ENCODE measurements at regions not wholly inside any gene's neighbourhood (a gene's known extent, or its start where the extent isn't known, plus 50 kb on each side); places are given as distances from the start of the nearest gene placed in this dataset.

- DNase-seq (ENCODE audit: extremely low read depth in 1 of 11, low read depth in 9 of 11, low spot score in 4 of 11) = no peak
These were observed 53.5 kb upstream of the ACSL1 start for GRCh38 chr4:184879271-184879670.

GRCh38 chr4:184882276-184882675, 56.5 kb upstream of the ACSL1 start:
- DNase-seq (ENCODE audit: extremely low read depth in 1 of 11, low read depth in 9 of 11, low spot score in 4 of 11) = no peak

- DNase-seq (ENCODE audit: extremely low read depth in 1 of 11, low read depth in 9 of 11, low spot score in 4 of 11) = no peak
These were observed 57.3 kb upstream of the ACSL1 start for GRCh38 chr4:184883024-184883423.

DNA sequence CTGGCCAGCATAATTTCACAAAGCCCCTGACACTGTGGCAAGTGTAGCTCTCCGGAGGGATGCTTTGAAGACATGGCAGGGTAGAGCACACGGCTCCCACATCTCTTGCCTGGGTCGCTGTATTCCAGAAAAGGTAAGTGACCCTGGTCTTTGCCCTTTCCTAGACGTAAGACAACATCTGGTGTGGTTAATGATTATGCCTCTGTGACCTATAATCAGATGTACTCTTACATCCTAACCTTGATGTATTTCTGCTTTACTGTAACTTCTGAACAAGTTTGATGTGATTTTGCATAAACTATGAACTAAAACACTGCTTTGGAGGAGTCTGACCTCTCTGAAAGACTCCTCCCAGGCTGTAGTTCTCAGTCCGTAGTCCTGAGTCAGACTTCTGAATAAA, 59.1 kb upstream of the ACSL1 start:
- DNase-seq (ENCODE audit: extremely low read depth in 1 of 11, low read depth in 9 of 11, low spot score in 4 of 11) = no peak

DNA sequence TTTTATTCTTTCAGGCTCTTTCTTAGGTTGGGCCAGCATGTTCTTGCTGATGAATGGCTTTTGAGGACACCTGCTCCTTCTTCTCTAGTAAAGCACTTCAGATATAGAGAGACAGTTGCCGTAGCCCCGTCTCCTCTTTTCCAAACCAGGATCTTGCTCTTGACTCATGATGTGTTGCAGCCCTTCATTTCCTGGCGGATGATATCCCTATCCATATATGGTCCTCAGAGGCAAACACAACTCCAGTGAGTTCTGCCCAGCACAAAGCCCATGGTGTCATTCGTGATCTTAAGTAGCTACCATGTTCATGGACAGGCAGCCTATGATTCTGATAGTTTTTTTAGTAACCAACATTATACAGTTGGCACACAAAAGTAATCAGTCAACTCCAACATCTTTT, 59.8 kb upstream of the ACSL1 start:
- no peak for DNase-seq (ENCODE audit: extremely low read depth in 1 of 11, low read depth in 9 of 11, low spot score in 4 of 11)

- no peak for DNase-seq (ENCODE audit: extremely low read depth in 1 of 11, low read depth in 9 of 11, low spot score in 4 of 11)
These were observed 61.6 kb upstream of the ACSL1 start for GRCh38 chr4:184887333-184887732.

- DNase-seq (ENCODE audit: extremely low read depth in 1 of 11, low read depth in 9 of 11, low spot score in 4 of 11) = no peak
These were observed 62.2 kb upstream of the ACSL1 start for GRCh38 chr4:184887947-184888346.

GRCh38 chr4:184889666-184890335, 64.0 kb upstream of the ACSL1 start:
- no peak for DNase-seq (ENCODE audit: extremely low read depth in 1 of 11, low read depth in 9 of 11, low spot score in 4 of 11)

DNA sequence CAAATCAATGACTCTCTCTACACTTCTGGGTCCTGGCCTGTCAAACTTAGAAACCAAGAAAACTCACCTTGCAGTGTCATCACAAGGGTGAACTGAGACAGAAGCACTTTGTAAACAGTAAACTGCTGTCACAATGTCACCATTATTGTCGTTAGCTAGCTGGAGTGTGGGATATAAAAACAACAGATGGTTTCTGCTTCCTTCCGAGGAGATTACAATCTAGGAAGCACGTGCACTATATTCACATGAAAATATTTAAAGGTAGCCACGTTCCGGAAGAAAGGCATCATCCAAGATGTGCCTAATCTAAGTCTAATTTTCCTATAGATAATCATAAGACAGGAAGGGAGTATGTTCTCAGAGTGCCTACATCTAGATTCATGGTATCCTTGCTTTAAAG, 64.7 kb upstream of the ACSL1 start:
- DNase-seq (ENCODE audit: extremely low read depth in 1 of 11, low read depth in 9 of 11, low spot score in 4 of 11) = no peak

DNA sequence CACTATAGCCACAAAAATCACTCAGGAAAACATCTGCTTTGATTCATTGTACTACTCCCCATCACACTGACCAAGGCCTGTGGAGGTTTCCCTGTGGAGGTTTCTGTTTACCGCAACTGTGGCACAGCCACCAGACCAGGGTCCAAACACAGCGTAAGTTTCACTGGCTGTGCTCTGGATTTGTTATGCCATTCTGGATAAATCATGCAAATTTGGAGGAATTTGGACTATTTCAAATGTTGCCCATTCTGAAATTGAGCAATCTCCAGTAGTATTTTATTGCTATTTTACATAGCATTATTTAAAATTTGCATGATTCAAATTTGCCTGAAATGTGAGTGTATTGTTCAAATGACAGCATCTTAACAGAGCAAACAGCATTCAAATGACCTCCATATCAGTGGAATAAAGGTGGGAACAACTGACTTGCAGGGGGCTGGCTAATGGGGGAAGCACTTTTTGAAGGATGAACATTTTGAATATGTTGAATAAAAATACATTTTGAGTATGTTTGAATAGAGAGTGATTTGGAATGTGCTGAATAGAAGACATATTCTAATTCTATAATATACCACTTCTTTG, 66.1 kb upstream of the ACSL1 start:
- DNase-seq (ENCODE audit: extremely low read depth in 1 of 11, low read depth in 9 of 11, low spot score in 4 of 11) = no peak

DNA sequence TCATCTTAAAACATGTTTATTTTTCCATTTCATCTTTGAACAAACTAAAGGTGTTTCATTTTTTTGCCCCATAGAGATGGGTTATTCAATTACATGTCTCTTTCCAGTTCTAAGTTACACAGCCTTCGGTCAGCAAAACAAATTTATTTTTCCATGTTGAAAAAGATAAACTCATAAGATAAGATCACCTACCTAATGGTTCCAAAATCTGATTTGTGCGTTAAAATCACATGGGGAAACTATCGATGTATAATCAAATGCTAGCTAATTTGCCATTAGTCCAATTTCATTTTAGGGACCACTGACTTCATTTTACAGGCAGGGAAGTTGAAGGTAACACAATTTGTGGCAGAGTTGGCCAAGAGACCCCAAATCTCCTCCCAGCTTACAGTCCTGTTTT, 67.2 kb upstream of the ACSL1 start:
- no peak for DNase-seq (ENCODE audit: extremely low read depth in 1 of 11, low read depth in 9 of 11, low spot score in 4 of 11)

DNA sequence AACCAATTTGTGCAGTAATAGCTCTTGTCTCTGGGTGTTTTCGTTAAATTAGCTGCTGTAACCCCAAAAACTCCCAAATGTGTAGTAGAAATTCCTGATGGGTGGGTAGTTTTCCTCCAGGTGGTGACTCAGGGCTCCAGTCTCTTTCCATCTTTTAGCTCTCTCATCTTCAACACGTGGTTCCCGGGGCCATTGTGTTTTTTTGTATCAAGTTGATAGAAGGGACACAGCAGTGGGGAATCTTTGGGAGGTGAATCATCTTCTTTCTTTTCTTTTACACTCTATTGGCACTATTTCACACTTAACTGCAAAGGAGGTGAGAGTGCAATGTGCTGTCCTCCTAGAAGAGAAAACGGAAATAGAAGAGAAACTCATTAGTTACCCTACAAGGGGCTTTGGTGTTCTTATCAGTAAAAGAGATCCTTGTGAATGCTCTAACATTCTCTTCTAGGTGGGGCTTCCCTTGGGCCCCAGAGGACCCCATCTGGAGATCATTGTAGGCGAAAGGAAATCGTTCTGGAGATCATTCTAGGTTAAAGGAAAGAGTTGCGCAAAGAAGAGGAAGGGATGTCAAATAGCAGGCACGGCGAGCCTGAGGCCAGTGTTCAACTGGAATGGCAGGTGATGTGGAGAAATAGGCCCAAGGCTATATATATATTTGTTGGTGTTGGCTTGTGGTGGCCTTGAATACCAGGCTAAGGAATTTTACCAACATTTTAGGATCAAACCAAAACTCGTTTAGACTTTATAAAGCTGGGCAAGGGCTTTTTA, 68.2 kb upstream of the ACSL1 start:
- DNase-seq (ENCODE audit: extremely low read depth in 1 of 11, low read depth in 9 of 11, low spot score in 4 of 11) = no peak

DNA sequence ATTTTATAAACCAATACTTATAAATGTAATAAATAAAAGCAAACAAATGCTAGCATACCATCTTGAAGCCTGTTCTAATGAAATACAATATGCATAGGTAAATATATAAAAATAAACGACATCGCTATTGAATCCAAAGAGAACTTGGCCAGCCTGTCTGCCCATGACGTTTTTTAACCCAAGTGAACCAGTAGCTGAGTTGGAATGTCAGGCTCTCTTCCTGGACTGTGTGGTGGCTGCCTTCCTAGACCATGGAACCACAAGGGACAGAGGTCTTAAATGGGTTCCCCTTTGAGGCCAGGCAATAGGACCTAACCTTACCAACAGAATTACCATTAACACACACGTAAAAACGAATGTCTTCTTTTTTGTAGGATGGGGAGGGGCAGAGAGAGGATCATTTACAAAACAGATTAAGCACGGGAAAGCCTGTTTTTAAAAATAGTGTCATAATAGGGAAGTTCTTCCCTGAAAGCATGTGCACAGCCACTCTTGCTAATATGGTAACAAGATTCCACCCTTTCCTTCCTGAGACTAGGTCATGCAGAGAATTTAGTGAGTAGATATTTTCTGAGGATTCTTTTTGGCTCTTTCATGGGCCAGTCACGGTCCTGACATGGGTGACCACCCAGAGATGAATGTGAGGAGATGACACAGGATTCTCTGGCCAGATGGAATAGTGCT, 69.4 kb upstream of the ACSL1 start:
- DNase-seq (ENCODE audit: extremely low read depth in 1 of 11, low read depth in 9 of 11, low spot score in 4 of 11) = no peak

DNA sequence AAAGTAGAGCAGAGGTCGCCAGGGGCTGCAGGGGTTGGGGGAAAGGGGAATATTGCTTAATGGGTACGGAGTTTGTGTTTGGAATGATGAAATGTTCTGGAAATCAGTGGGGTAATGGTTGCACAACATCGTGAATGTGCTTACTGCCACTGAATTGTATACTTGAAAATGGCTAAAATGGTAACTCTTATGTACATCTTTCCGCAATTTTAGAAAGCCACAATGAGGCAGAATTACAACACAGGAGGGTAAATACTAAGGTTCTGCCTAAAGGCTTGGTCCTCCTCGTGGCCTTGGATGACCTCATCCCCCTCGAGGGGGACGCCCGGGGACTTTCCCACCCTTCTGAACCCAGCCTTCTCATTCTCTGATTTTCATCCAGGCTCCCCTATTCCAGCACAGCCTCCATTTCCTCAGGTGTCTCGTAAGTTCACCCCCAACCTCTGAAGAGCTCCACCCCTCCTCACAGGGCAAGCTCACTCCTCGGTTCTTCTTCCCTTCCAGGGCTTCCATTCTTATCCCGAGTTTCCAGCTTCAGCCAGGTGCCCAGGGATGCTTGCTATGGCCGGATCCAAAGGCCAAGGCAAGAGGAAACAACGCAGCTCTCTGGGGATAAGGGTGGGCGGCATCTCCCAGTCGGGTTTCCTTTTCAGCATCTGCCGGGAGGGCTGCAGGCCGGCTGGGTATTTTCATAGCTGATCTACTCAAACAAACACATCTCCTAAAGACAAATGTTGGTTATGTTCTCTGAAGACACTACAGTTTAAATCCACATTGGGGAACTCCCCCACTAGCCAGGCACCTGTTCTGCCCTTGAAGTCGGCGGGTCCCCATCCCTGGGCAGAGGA, 71.3 kb upstream of the ACSL1 start:
- no peak for DNase-seq (ENCODE audit: extremely low read depth in 1 of 11, low read depth in 9 of 11, low spot score in 4 of 11)

DNA sequence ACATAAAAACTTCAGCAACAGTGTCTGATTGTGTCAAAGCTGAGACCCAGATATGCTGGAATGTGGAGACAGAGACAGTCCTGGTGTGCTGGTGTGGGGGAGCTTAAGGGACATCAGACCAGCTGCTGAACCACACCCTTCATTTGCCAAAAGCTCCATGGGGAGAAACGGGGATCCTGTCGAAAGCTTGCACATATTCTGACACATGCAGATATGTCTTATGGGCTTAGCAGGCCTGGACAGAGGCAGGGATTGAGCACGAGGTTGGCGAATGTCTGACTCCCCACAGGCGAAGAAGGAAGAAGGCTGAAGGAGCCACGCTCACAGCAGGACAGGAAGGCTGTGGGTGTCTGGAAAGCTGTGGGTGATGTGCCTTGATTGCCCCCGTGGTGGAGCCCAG, 72.1 kb upstream of the ACSL1 start:
- DNase-seq (ENCODE audit: extremely low read depth in 1 of 11, low read depth in 9 of 11, low spot score in 4 of 11) = no peak

- no peak for DNase-seq (ENCODE audit: extremely low read depth in 1 of 11, low read depth in 9 of 11, low spot score in 4 of 11)
These were observed 73.0 kb upstream of the ACSL1 start for GRCh38 chr4:184898793-184899192.

DNA sequence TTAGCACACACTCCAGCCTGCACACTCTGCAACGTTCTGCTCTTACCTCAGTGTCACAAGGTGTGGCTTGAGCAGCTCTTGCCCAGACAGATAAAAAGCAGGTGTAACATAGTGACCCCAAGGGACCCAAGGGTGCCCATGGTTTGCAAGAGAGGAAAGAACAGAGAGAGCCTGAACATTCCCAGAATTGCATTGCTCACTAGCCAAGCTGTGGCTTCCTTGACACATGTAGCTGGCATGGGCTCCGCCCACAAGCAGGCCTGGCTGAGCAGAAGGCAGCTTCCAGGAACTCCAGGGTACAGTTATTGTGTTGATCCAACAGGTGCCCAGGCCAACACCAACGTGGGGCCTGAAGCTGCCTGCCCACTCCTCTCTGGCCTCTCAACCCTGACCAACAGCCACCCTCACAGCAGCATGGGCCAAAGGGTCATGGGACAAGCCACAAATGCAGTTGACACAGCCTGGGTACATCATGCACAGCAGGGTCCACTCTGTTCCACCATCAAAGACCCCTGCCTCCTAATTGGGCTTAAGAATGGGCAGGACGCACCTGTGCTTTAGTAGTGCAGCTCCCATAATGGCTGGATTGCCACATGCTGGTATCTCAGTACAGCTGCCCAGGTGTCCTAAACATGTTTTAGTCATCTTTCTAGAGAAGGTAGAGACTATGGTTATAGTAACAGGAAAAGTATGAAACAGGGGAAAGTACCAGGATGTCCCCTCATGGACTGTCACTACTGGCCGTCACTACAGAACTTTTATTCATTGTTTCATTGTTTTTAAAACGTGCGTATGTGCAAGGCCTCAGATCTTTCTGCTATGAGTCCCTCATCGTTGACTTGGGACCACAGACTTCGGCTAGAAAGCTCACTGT, 73.7 kb upstream of the ACSL1 start:
- DNase-seq (ENCODE audit: extremely low read depth in 1 of 11, low read depth in 9 of 11, low spot score in 4 of 11) = no peak

GRCh38 chr4:184900184-184900583, 74.4 kb upstream of the ACSL1 start:
- no peak for DNase-seq (ENCODE audit: extremely low read depth in 1 of 11, low read depth in 9 of 11, low spot score in 4 of 11)
